Fibroblast of lung (primary cell): ENCODE measurements at regions not wholly inside any gene's neighbourhood (a gene's known extent, or its start where the extent isn't known, plus 50 kb on each side); places are given as distances from the start of the nearest gene placed in this dataset.

ENCODE experiments used
- DNase-seq, 2 donors: peaks; one replicate each; pipeline versions ENCODE4 v3.0.0 to v3.0.0-alpha.2; 2010; ENCODE audit warnings: low read depth in 2 of 2
- H2AFZ ChIP-seq: 2 replicates; pipeline ENCODE4 v1.5.1; 2012; ENCODE audit warnings: low read length, control low read depth, inconsistent platforms
- H3K27ac ChIP-seq: 2 replicates; pipeline ENCODE4 v1.5.1; 2011; ENCODE audit warnings: low read length, control low read depth; ENCODE audit not compliant: insufficient read depth
- H3K27me3 ChIP-seq: 2 replicates; pipeline ENCODE4 v1.5.1; 2011; ENCODE audit warnings: mild to moderate bottlenecking, low read length; ENCODE audit not compliant: control insufficient read depth, insufficient read depth
- H3K36me3 ChIP-seq: 2 replicates; pipeline ENCODE4 v1.5.1; 2011; ENCODE audit warnings: low read length; ENCODE audit not compliant: control insufficient read depth, insufficient read depth
- H3K4me1 ChIP-seq: 2 replicates; pipeline ENCODE4 v1.5.1; 2011; ENCODE audit warnings: low read length; ENCODE audit not compliant: control insufficient read depth, insufficient read depth; ENCODE audit errors: extremely low read depth
- H3K4me2 ChIP-seq: 2 replicates; pipeline ENCODE4 v1.5.1; 2011; ENCODE audit warnings: low read length, control low read depth; ENCODE audit not compliant: insufficient read depth; ENCODE audit errors: extremely low read depth
- H3K4me3 ChIP-seq, 4 experiments: fragments of 200-600 bp in 1 of 4; sonication (generic) in 1 of 4; replicated peaks in 1 of 4; 2 replicates each; pipeline ENCODE4 v1.5.1; 2011 to 2016; ENCODE audit warnings: low read length in 4 of 4, low read depth in 3 of 4, mild to moderate bottlenecking in 3 of 4, control low read depth in 2 of 4, inconsistent platforms in 1 of 4, mixed read lengths in 1 of 4; ENCODE audit not compliant: insufficient read depth in 1 of 4; ENCODE audit errors: control extremely low read depth in 1 of 4
- H3K79me2 ChIP-seq: 2 replicates; pipeline ENCODE4 v1.5.1; 2012; ENCODE audit warnings: mild to moderate bottlenecking, low read length, inconsistent platforms; ENCODE audit not compliant: control insufficient read depth, insufficient read depth
- H3K9ac ChIP-seq: 2 replicates; pipeline ENCODE4 v1.5.1; 2011; ENCODE audit warnings: mild to moderate bottlenecking, low read length, control low read depth; ENCODE audit not compliant: insufficient read depth
- H3K9me3 ChIP-seq: 2 replicates; pipeline ENCODE4 v1.5.1; 2012; ENCODE audit warnings: low read depth, low read length; ENCODE audit not compliant: control insufficient read depth, insufficient read depth
- H4K20me1 ChIP-seq: 2 replicates; pipeline ENCODE4 v1.5.1; 2011; ENCODE audit warnings: low read length; ENCODE audit not compliant: control insufficient read depth, insufficient read depth; ENCODE audit errors: extremely low read depth
- EZH2 ChIP-seq: IDR thresholded peaks from 2 replicates; pipeline ENCODE4 v1.5.1; 2012; ENCODE audit warnings: low read length, control low read depth, mild to moderate bottlenecking; ENCODE audit errors: missing control alignments
- TF ChIP-seq, protein P1 (sequence below), 2 donors: IDR thresholded peaks in 1 of 2; conservative IDR thresholded peaks in 1 of 2; 1 replicate in 1 of 2; 2 replicates in 1 of 2; pipeline ENCODE4 v1.5.1; 2011 to 2012; ENCODE audit warnings: low read length in 2 of 2, control low read depth in 1 of 2, inconsistent platforms in 1 of 2, low read depth in 1 of 2, mild to moderate bottlenecking in 1 of 2

DNA sequence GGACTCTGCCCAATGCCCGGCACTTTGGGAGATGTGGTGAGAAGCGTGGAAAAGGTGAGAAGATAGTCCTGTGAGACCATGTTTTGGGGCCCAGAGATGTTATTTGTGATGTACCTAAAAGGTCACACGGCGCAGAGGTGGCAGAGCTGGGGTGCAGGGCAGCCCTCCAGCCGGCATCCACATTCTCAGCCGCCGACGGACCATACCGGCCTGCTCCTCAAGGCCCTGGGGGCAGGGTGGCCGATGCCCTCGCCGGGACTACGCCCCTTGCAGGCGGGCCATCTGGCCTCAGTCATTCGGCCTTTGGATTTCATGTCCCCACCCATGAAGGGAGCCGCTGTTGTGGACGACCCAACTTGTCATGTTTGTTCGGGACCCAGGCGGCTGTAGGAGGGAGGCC lies 131.4 kb upstream of the GSE1 start:
- no peaks in the 10 kb centered on the region for H4K20me1 ChIP-seq
- H3K4me2 ChIP-seq, result no peak overlapping the region
- no peaks in the 10 kb centered on the region for H3K27me3 ChIP-seq
- no peaks in the 10 kb centered on the region for H3K4me1 ChIP-seq
- no peak overlapping the region for H3K27ac ChIP-seq
- H3K9me3 ChIP-seq, result no peaks in the 10 kb centered on the region
- no peak overlapping the region for H3K9ac ChIP-seq
- H3K36me3 ChIP-seq, result no peaks in the 10 kb centered on the region
- H2AFZ ChIP-seq, result no peak overlapping the region
- H3K79me2 ChIP-seq, result no peaks in the 10 kb centered on the region
- DNase-seq, result no peak
- H3K4me3 ChIP-seq, result no peak overlapping the region
- TF ChIP-seq, protein P1, sequence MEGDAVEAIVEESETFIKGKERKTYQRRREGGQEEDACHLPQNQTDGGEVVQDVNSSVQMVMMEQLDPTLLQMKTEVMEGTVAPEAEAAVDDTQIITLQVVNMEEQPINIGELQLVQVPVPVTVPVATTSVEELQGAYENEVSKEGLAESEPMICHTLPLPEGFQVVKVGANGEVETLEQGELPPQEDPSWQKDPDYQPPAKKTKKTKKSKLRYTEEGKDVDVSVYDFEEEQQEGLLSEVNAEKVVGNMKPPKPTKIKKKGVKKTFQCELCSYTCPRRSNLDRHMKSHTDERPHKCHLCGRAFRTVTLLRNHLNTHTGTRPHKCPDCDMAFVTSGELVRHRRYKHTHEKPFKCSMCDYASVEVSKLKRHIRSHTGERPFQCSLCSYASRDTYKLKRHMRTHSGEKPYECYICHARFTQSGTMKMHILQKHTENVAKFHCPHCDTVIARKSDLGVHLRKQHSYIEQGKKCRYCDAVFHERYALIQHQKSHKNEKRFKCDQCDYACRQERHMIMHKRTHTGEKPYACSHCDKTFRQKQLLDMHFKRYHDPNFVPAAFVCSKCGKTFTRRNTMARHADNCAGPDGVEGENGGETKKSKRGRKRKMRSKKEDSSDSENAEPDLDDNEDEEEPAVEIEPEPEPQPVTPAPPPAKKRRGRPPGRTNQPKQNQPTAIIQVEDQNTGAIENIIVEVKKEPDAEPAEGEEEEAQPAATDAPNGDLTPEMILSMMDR (conservative IDR thresholded peaks at IDR 0.05 in 1 of 2, IDR thresholded peaks at IDR 0.05 in 1 of 2; ENCODE audit: low read depth in 1 of 2, low read length in 2 of 2), result no peak
- no peak for TF ChIP-seq EZH2

DNA sequence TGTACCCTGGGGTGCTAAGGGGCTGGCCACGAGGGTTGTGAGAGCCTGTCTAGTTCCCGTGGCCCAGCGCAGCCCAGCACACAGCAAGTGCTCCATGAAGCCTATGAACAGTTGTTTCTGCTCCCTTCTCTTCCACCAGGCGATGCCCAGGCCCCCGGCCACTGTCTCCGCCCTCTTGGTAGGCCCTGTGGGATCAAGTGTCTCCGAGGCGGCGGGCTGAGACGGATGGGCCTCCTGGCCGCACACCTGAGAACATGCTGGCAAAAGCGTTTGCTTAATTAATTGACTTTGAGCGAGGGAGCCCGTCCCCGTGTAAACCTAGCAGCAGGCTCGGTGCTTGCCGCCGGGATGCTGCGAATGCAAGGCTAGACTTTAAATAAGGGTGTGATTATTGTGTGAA lies 129.7 kb upstream of the GSE1 start:
- H3K4me3 ChIP-seq, result no peak overlapping the region
- no peaks in the 10 kb centered on the region for H4K20me1 ChIP-seq
- no peaks in the 10 kb centered on the region for H3K36me3 ChIP-seq
- no peak for TF ChIP-seq EZH2
- TF ChIP-seq, protein P1 (conservative IDR thresholded peaks at IDR 0.05 in 1 of 2, IDR thresholded peaks at IDR 0.05 in 1 of 2; ENCODE audit: low read depth in 1 of 2, low read length in 2 of 2), result no peak
- DNase-seq, result no peak
- no peak overlapping the region for H3K4me2 ChIP-seq
- no peak overlapping the region for H2AFZ ChIP-seq
- H3K27ac ChIP-seq, result no peak overlapping the region
- no peak overlapping the region for H3K9ac ChIP-seq
- no peaks in the 10 kb centered on the region for H3K4me1 ChIP-seq
- no peaks in the 10 kb centered on the region for H3K79me2 ChIP-seq
- H3K27me3 ChIP-seq, result no peaks in the 10 kb centered on the region
- no peaks in the 10 kb centered on the region for H3K9me3 ChIP-seq

DNA sequence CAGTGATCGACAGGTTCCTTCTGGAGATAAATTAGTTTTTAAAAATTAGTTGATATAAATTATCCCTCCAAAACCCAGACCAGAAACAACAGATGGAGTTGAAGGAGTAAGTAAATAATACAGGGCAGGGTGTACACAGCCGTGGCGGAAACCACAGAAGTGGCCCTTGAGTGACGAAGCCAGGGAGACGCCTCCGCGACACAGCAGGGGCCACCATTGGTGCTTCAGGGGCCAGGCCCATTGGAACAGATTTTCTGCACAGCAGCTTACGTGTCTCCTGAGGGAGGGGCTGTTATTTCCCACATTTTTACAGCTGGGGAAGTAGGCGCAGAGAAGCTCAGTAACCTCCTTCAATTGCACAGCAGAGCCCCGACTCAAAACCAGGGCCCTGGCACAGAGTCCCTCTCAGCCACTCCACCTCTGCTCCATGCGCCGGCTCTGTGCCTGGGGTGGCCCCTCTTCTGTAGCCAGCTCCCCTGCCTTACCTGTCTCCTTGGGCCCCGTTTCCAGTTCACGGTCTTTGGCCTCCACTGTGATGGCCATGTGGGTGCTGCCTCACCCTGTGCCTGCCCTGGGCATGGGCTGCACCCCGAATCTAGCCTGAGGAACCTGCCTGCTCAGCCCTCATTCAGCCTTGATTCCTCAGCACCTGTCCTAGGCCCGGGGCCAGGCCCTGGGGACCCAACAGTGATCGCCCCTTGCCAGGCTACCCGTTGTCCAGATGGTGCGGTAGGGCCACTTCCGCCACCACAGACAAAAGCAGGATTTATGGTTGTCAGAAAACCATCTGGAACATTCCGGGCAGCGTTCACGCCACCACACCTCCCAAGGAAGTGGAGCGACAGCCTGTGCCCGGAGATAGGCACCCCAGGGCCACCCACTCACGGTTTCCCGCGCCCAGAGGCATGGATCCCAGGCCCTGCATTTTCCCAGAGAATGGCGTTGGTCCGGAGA lies 128.5 kb upstream of the GSE1 start:
- H3K4me3 ChIP-seq, result no peak overlapping the region
- DNase-seq, result no peak
- no peaks in the 10 kb centered on the region for H3K79me2 ChIP-seq

More for the DNA sequence above, 128.5 kb upstream of the GSE1 start:
- Histone ChIP-seq H3K9me3 (no peaks in the 10 kb centered on the region), H3K9ac (no peak overlapping the region), H3K27me3 (no peaks in the 10 kb centered on the region), H2AFZ (no peak overlapping the region), H3K36me3 (no peaks in the 10 kb centered on the region), H3K27ac (no peak overlapping the region), H3K4me1 (no peaks in the 10 kb centered on the region), H3K4me2 (no peak overlapping the region), H4K20me1 (no peaks in the 10 kb centered on the region)
- TF ChIP-seq EZH2, result no peak
